NB4 (cell line): ENCODE measurements at regions not wholly inside any gene's neighbourhood (a gene's known extent, or its start where the extent isn't known, plus 50 kb on each side); places are given as distances from the start of the nearest gene placed in this dataset.

ENCODE experiments used
- POLR2A ChIP-seq: IDR thresholded peaks from 2 replicates; pipeline ENCODE4 v1.6.1; 2011; ENCODE audit warnings: mild to moderate bottlenecking; ENCODE audit not compliant: insufficient read length; ENCODE audit errors: extremely low read depth
- TF ChIP-seq, protein P1 (sequence below): IDR thresholded peaks from one replicate; pipeline ENCODE4 v1.5.1; 2012; ENCODE audit warnings: low read depth, low read length

- no peak for TF ChIP-seq POLR2A
- TF ChIP-seq, protein P1, sequence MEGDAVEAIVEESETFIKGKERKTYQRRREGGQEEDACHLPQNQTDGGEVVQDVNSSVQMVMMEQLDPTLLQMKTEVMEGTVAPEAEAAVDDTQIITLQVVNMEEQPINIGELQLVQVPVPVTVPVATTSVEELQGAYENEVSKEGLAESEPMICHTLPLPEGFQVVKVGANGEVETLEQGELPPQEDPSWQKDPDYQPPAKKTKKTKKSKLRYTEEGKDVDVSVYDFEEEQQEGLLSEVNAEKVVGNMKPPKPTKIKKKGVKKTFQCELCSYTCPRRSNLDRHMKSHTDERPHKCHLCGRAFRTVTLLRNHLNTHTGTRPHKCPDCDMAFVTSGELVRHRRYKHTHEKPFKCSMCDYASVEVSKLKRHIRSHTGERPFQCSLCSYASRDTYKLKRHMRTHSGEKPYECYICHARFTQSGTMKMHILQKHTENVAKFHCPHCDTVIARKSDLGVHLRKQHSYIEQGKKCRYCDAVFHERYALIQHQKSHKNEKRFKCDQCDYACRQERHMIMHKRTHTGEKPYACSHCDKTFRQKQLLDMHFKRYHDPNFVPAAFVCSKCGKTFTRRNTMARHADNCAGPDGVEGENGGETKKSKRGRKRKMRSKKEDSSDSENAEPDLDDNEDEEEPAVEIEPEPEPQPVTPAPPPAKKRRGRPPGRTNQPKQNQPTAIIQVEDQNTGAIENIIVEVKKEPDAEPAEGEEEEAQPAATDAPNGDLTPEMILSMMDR, result no peak
Measured at GRCh38 chr21:33977721-33978369, 62.2 kb upstream of the ATP5PO start.
